ENCODE measurements at regions not wholly inside any gene's neighbourhood (a gene's known extent, or its start where the extent isn't known, plus 50 kb on each side); places are given as distances from the start of the nearest gene placed in this dataset.

DNA sequence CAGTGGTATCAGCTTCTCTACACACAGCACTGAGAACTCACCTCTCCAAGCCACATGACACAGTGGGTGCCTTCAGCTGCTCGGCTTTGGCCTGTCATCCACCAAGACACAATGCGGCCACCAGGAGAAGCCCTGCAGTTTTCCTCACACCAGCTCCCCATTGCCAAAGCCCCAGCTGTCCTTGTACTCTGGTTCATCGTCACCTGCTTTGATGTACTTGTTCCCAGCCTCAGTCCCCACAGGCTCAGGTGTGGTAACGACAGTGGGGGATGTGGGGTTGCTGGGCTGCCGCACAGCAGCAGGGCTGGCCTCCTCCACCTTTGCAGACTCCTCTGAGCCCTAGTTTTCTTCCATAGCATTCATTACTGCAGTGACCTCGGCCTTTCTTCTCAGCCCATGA, 387.3 kb downstream of the MEIS1 start:
- Histone ChIP-seq H3K9me3 (peaks cover 0 to 16% (median 0%) of the 10 kb centered on the region in 11 donors), H3K36me3 (no peaks in the 10 kb centered on the region), H3K27me3 (no peaks in the 10 kb centered on the region), H3K27ac (no peak overlapping the region), H3K4me1 (no peaks in the 10 kb centered on the region), H3K4me3 (no peak overlapping the region)
- DNase-seq = no peak
- TF ChIP-seq, protein P1, sequence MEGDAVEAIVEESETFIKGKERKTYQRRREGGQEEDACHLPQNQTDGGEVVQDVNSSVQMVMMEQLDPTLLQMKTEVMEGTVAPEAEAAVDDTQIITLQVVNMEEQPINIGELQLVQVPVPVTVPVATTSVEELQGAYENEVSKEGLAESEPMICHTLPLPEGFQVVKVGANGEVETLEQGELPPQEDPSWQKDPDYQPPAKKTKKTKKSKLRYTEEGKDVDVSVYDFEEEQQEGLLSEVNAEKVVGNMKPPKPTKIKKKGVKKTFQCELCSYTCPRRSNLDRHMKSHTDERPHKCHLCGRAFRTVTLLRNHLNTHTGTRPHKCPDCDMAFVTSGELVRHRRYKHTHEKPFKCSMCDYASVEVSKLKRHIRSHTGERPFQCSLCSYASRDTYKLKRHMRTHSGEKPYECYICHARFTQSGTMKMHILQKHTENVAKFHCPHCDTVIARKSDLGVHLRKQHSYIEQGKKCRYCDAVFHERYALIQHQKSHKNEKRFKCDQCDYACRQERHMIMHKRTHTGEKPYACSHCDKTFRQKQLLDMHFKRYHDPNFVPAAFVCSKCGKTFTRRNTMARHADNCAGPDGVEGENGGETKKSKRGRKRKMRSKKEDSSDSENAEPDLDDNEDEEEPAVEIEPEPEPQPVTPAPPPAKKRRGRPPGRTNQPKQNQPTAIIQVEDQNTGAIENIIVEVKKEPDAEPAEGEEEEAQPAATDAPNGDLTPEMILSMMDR (IDR thresholded peaks at IDR 0.05) = no peak
- WGBS, 2 donors = 83 to 90% methylated on average over 6 of the region's 6 CpGs
- no peak for ATAC-seq
- intact Hi-C loops (cut with DNase I) = no loop called here

DNA sequence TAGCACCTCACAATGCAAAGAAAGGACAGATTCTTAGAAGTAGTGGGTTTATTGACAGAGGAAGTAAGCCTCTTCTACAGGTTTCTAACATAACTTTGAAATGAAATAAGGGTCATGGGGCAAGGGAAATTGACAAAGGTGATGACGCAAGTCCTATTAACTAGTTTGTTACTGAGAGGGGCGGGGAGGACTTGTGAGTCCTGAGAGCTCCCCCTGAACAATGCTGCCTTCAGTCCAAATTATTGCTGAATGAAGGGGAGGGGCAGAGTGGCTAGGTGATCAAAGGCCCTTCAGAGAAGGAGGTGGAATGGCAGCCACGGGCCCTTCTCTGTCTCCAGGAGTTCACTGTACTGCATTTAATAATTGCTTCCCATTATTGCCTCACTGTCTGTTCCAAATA, 390.0 kb downstream of the MEIS1 start:
- Histone ChIP-seq H3K27ac (no peak overlapping the region), H3K4me1 (no peaks in the 10 kb centered on the region), H3K36me3 (no peaks in the 10 kb centered on the region), H3K9me3 (no peaks in the 10 kb centered on the region), H3K4me3 (no peak overlapping the region), H3K27me3 (no peaks in the 10 kb centered on the region)
- intact Hi-C loops (cut with DNase I) = no loop called here
- WGBS, 2 donors = 77 to 78% methylated on average over 3 of the region's 3 CpGs
- TF ChIP-seq, protein P1 (IDR thresholded peaks at IDR 0.05) = no peak
- no peak for ATAC-seq
- DNase-seq = no peak

DNA sequence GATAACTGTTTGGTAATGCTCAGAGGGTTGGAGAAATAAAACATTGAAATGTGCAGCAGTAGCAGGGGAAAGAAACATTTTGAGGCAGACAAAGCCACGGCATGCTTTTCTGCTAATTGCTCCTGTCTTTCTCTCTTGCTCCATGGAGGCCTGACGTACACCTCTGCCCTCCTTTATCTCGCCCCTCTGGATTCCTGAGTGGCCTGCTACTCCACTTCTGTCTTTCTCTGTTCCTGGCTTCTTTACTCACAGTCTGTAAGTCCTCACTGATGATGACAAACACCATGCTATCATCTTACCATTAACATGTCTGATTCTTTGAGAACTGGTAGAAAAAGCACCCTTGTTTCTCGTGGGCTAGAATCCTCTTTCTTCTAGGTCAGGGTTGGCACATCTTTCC, 392.9 kb downstream of the MEIS1 start:
- intact Hi-C loops (cut with DNase I) = no loop called here
- Histone ChIP-seq H3K27ac (no peak overlapping the region), H3K27me3 (no peaks in the 10 kb centered on the region), H3K4me1 (no peaks in the 10 kb centered on the region), H3K36me3 (no peaks in the 10 kb centered on the region), H3K4me3 (no peak overlapping the region), H3K9me3 (peaks cover 0 to 2% (median 0%) of the 10 kb centered on the region in 11 donors)
- TF ChIP-seq, protein P1 (IDR thresholded peaks at IDR 0.05) = no peak
- ATAC-seq (no peak), DNase-seq (no peak)
- WGBS, 2 donors = 67 to 71% methylated on average over 4 of the region's 4 CpGs

DNA sequence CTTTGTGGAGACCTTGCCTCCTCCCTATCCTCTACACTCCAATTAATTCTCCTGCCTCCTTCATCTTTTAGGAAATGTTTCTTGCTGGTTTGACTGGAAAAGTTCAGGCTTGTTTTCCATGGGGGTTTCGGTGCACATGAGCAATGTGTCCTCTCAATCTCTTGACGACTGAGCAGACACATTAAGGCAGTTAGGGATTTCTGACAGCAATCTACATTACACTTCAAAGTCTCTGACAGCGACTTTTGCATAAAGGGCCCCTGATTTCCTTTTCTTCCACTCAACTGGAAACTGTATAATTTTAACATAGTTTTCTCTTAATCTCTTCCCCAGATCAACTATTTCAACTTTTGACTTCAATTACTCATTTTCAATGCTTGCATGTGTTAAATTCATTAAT, 394.0 kb downstream of the MEIS1 start:
- peaks cover 0 to 2% (median 0%) of the 10 kb centered on the region in 11 donors for H3K9me3 ChIP-seq
- no peaks in the 10 kb centered on the region for H3K36me3 ChIP-seq
- H3K27me3 ChIP-seq = no peaks in the 10 kb centered on the region
- DNase-seq (no peak), ATAC-seq (no peak)
- H3K4me1 ChIP-seq = no peaks in the 10 kb centered on the region
- 69 to 76% methylated on average over 3 of the region's 3 CpGs for WGBS, 2 donors
- no peak overlapping the region for H3K27ac ChIP-seq
- intact Hi-C loops (cut with DNase I) = no loop called here
- H3K4me3 ChIP-seq = no peak overlapping the region
- TF ChIP-seq, protein P1 (IDR thresholded peaks at IDR 0.05) = no peak
